Caco-2 (cell line): ENCODE measurements at regions not wholly inside any gene's neighbourhood (a gene's known extent, or its start where the extent isn't known, plus 50 kb on each side); places are given as distances from the start of the nearest gene placed in this dataset.

Experiments
- BruUV-seq: library from RNA; stranded (reverse); fragments of 400-500 nt; replicated peaks from 2 replicates; lab custom pipeline; 2021; lab: Mats Ljungman, UMichigan
- CTCF ChIA-PET: fragments of 300-600 bp; sonication (Branson Sonifier 250); formaldehyde crosslinking; loops from one replicate; lab custom pipeline; 2022; ENCODE audit warnings: antibody characterized with exemption; lab: Charles Lee
- POLR2A ChIA-PET: fragments of 300-600 bp; sonication (Branson Sonifier 250); formaldehyde crosslinking; loops from one replicate; lab custom pipeline; 2022; ENCODE audit warnings: antibody characterized with exemption; lab: Charles Lee
- DNase-seq, 2 experiments: peaks; one replicate each; pipeline versions ENCODE4 v3.0.0 to v3.0.0-alpha.2; 2020 to 2022
- H3K27me3 ChIP-seq: replicated peaks from 2 replicates; pipeline ENCODE4 v1.6.0; 2011; ENCODE audit warnings: low read length; ENCODE audit not compliant: control insufficient read depth, insufficient read depth
- H3K36me3 ChIP-seq: 2 replicates; pipeline ENCODE4 v1.5.1; 2011; ENCODE audit warnings: low read length; ENCODE audit not compliant: control insufficient read depth, insufficient read depth
- H3K4me1 ChIP-seq: fragments of 250-450 bp; sonication (Bioruptor Pico); 2 replicates; pipeline ENCODE4 v1.5.1; 2020; ENCODE audit warnings: mild to moderate bottlenecking
- H3K4me3 ChIP-seq: 2 replicates; pipeline ENCODE4 v1.5.1; 2011; ENCODE audit warnings: low read depth, mild to moderate bottlenecking, control low read depth, low read length
- H3K9me3 ChIP-seq: fragments of 250-450 bp; sonication (Bioruptor Pico); 2 replicates; pipeline ENCODE4 v1.5.1; 2020; ENCODE audit warnings: mild to moderate bottlenecking, moderate library complexity
- H3K27ac Mint-ChIP-seq: one replicate; pipeline ENCODE4 v1.8.0; 2022; ENCODE audit warnings: mixed read lengths; ENCODE audit not compliant: unreplicated experiment
- H3K27me3 Mint-ChIP-seq: one replicate; pipeline ENCODE4 v1.8.0; 2022; ENCODE audit warnings: mixed read lengths; ENCODE audit not compliant: insufficient read depth, unreplicated experiment
- H3K36me3 Mint-ChIP-seq: one replicate; pipeline ENCODE4 v1.8.0; 2022; ENCODE audit warnings: mild to moderate bottlenecking, mixed read lengths; ENCODE audit not compliant: insufficient read depth, unreplicated experiment
- H3K4me1 Mint-ChIP-seq: one replicate; pipeline ENCODE4 v1.8.0; 2022; ENCODE audit warnings: low read depth, mixed read lengths; ENCODE audit not compliant: unreplicated experiment
- H3K4me3 Mint-ChIP-seq: one replicate; pipeline ENCODE4 v1.8.0; 2022; ENCODE audit warnings: mild to moderate bottlenecking, moderate library complexity, mixed read lengths; ENCODE audit not compliant: unreplicated experiment
- H3K9me3 Mint-ChIP-seq: one replicate; pipeline ENCODE4 v1.8.0; 2022; ENCODE audit warnings: mixed read lengths; ENCODE audit not compliant: unreplicated experiment
- CTCF ChIP-seq, 2 experiments: fragments of 200-600 bp in 1 of 2; IDR thresholded peaks; 1 replicate in 1 of 2; 2 replicates in 1 of 2; pipeline versions ENCODE4 v1.5.1 to v1.8.0; 2011 to 2022; ENCODE audit warnings: antibody characterized with exemption in 1 of 2, control low read depth in 1 of 2, inconsistent platforms in 1 of 2, low read depth in 1 of 2, low read length in 1 of 2, mild to moderate bottlenecking in 1 of 2, moderate library complexity in 1 of 2; ENCODE audit not compliant: insufficient read depth in 1 of 2, severe bottlenecking in 1 of 2, unreplicated experiment in 1 of 2
- intact Hi-C: fragments of 100-400 bp; cut with micrococcal nuclease; formaldehyde crosslinking; loops from one replicate; pipeline ENCODE4 v1.10.0; 2022; ENCODE audit not compliant: unreplicated experiment

GRCh38 chr21:38944402-38944801 lies 138.7 kb downstream of the ETS2 start:
- Mint-ChIP-seq H3K4me1 (no peaks in the 10 kb centered on the region), H3K9me3 (peaks cover 10% of the 10 kb centered on the region)
- POLR2A ChIA-PET = no interaction called here

GRCh38 chr21:38942748-38943211 lies 137.1 kb downstream of the ETS2 start:
- H3K4me3 ChIP-seq = no peak overlapping the region
- Mint-ChIP-seq H3K4me1 (no peaks in the 10 kb centered on the region), H3K27ac (no peak overlapping the region), H3K27me3 (no peaks in the 10 kb centered on the region), H3K36me3 (no peaks in the 10 kb centered on the region), H3K9me3 (peaks cover 10% of the 10 kb centered on the region), H3K4me3 (no peak overlapping the region)
- no peaks in the 10 kb centered on the region for H3K4me1 ChIP-seq
- CTCF ChIA-PET = no interaction called here
- H3K27me3 ChIP-seq = no peaks in the 10 kb centered on the region
- H3K9me3 ChIP-seq = no peaks in the 10 kb centered on the region
- DNase-seq = no peak
- intact Hi-C loops = no loop called here
- no peaks in the 10 kb centered on the region for H3K36me3 ChIP-seq
- POLR2A ChIA-PET = no interaction called here
- no TSS peak for BruUV-seq
- no peak for TF ChIP-seq CTCF (IDR thresholded peaks at IDR 0.05; ENCODE audit: insufficient read depth in 1 of 2, low read depth in 1 of 2, low read length in 1 of 2, severe bottlenecking in 1 of 2, unreplicated experiment in 1 of 2)

More at GRCh38 chr21:38944402-38944801, 138.7 kb downstream of the ETS2 start:
- H3K27me3 ChIP-seq = no peaks in the 10 kb centered on the region
- H3K27ac Mint-ChIP-seq = no peak overlapping the region
- H3K4me3 Mint-ChIP-seq = no peak overlapping the region
- no peaks in the 10 kb centered on the region for H3K4me1 ChIP-seq
- no peak for TF ChIP-seq CTCF (IDR thresholded peaks at IDR 0.05; ENCODE audit: insufficient read depth in 1 of 2, low read depth in 1 of 2, low read length in 1 of 2, severe bottlenecking in 1 of 2, unreplicated experiment in 1 of 2)
- no peaks in the 10 kb centered on the region for H3K36me3 ChIP-seq
- no peak for DNase-seq
- CTCF ChIA-PET = no interaction called here
- BruUV-seq = no TSS peak
- H3K36me3 Mint-ChIP-seq = no peaks in the 10 kb centered on the region
- no peak overlapping the region for H3K4me3 ChIP-seq
- intact Hi-C loops = no loop called here
- H3K9me3 ChIP-seq = no peaks in the 10 kb centered on the region
- no peaks in the 10 kb centered on the region for H3K27me3 Mint-ChIP-seq

- Mint-ChIP-seq H3K4me1 (no peaks in the 10 kb centered on the region), H3K27me3 (no peaks in the 10 kb centered on the region), H3K9me3 (peaks cover 10% of the 10 kb centered on the region), H3K27ac (no peak overlapping the region), H3K4me3 (no peak overlapping the region), H3K36me3 (no peaks in the 10 kb centered on the region)
- BruUV-seq = no TSS peak
- POLR2A ChIA-PET = no interaction called here
- no peaks in the 10 kb centered on the region for H3K4me1 ChIP-seq
- DNase-seq = no peak
- no peak for TF ChIP-seq CTCF (IDR thresholded peaks at IDR 0.05; ENCODE audit: insufficient read depth in 1 of 2, low read depth in 1 of 2, low read length in 1 of 2, severe bottlenecking in 1 of 2, unreplicated experiment in 1 of 2)
- H3K9me3 ChIP-seq = no peaks in the 10 kb centered on the region
- intact Hi-C loops = no loop called here
- H3K4me3 ChIP-seq = no peak overlapping the region
- CTCF ChIA-PET = no interaction called here
- H3K27me3 ChIP-seq = no peaks in the 10 kb centered on the region
- no peaks in the 10 kb centered on the region for H3K36me3 ChIP-seq
Observed at GRCh38 chr21:38938769-38939168, 133.0 kb downstream of the ETS2 start.
